ENCODE measurements at regions not wholly inside any gene's neighbourhood (a gene's known extent, or its start where the extent isn't known, plus 50 kb on each side); places are given as distances from the start of the nearest gene placed in this dataset.

GRCh38 chr10:32131388-32131787, 75.2 kb upstream of the KIF5B start:
- DNase-seq (ENCODE audit: insufficient read length): no peak
- FAIRE-seq: no peak
- TF ChIP-seq POLR2AphosphoS5 (IDR thresholded peaks at IDR 0.05; ENCODE audit: low read depth, low read length) (no peak), POLR2A (IDR thresholded peaks at IDR 0.05; ENCODE audit: low read depth, low read length) (no peak), TAF1 (IDR thresholded peaks at IDR 0.05; ENCODE audit: borderline replicate concordance, low read depth, low read length) (no peak)

DNA sequence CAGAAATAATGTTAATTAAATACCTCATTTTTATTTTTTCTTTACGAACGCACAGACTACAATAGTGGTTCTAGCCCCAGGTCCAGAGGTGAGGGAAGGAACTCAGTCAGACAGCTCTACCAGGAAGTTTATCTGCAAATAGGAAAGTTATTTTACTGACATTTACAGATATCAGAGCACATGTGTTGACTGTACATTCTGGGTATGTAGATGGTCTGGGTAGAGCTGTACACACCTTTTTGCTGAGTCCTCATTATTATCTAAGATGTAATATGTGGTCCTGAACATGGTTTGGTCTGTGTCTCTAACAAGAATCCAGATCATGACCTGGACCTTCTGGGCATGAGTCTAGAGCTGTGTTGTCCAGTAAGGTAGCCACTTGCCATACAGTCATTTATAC, 74.6 kb upstream of the KIF5B start:
- FAIRE-seq: no peak
- DNase-seq (ENCODE audit: insufficient read length): no peak
- TF ChIP-seq TAF1 (IDR thresholded peaks at IDR 0.05; ENCODE audit: borderline replicate concordance, low read depth, low read length) (no peak), POLR2AphosphoS5 (IDR thresholded peaks at IDR 0.05; ENCODE audit: low read depth, low read length) (no peak), POLR2A (IDR thresholded peaks at IDR 0.05; ENCODE audit: low read depth, low read length) (no peak)

DNA sequence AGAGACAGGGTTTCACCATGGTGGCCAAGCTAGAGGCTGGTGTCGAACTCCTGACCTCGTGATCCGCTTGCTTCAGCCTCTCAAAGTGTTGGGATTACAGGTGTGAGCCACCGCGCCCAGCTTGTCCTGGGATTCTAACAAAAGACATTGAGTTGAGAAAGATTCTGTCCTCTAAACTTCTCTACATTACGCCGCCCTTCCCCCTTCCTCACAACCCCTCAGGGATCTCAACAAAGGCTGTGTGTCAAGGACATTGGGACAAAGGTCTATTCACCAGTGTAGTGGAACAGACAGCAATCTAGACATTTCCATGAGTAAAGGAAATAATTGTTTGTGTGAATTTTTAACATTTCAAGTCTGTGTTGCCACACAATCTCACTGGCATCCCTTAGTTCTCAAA, 68.8 kb upstream of the KIF5B start:
- TF ChIP-seq POLR2AphosphoS5 (IDR thresholded peaks at IDR 0.05; ENCODE audit: low read depth, low read length): no peak
- no peak for TF ChIP-seq POLR2A (IDR thresholded peaks at IDR 0.05; ENCODE audit: low read depth, low read length)
- TF ChIP-seq TAF1 (IDR thresholded peaks at IDR 0.05; ENCODE audit: borderline replicate concordance, low read depth, low read length): no peak
- no peak for DNase-seq (ENCODE audit: insufficient read length)
- no peak for FAIRE-seq

GRCh38 chr10:32123021-32123420, 66.8 kb upstream of the KIF5B start:
- TF ChIP-seq POLR2A (IDR thresholded peaks at IDR 0.05; ENCODE audit: low read depth, low read length): no peak
- no peak for TF ChIP-seq TAF1 (IDR thresholded peaks at IDR 0.05; ENCODE audit: borderline replicate concordance, low read depth, low read length)
- TF ChIP-seq POLR2AphosphoS5 (IDR thresholded peaks at IDR 0.05; ENCODE audit: low read depth, low read length): no peak
- FAIRE-seq (no peak), DNase-seq (ENCODE audit: insufficient read length) (no peak)

DNA sequence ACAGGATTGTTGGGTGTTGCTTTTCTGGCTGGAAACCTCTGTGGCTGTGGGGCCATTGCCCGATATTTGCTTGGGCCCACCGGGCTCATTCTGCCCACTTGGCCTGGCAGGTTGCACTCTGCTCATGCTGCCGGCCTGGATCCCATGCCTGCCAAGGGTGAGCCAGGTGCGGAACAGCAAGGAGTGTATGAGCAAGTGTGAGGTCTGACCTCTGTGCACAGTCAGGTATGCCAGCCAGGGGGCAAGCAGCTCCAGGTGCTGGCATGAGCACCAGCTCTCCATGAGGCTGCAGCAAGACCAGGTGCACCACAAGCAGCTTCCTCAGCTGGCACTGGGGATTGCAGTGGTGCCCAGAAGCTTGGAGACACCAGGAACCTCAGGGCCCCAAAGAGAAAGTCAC, 65.4 kb upstream of the KIF5B start:
- no peak for FAIRE-seq
- TF ChIP-seq POLR2AphosphoS5 (IDR thresholded peaks at IDR 0.05; ENCODE audit: low read depth, low read length) (no peak), POLR2A (IDR thresholded peaks at IDR 0.05; ENCODE audit: low read depth, low read length) (no peak), TAF1 (IDR thresholded peaks at IDR 0.05; ENCODE audit: borderline replicate concordance, low read depth, low read length) (no peak)
- no peak for DNase-seq (ENCODE audit: insufficient read length)

GRCh38 chr10:32120147-32120546, 63.9 kb upstream of the KIF5B start:
- TF ChIP-seq TAF1 (IDR thresholded peaks at IDR 0.05; ENCODE audit: borderline replicate concordance, low read depth, low read length) (no peak), POLR2AphosphoS5 (IDR thresholded peaks at IDR 0.05; ENCODE audit: low read depth, low read length) (no peak), POLR2A (IDR thresholded peaks at IDR 0.05; ENCODE audit: low read depth, low read length) (no peak)
- FAIRE-seq (no peak), DNase-seq (ENCODE audit: insufficient read length) (no peak)

DNA sequence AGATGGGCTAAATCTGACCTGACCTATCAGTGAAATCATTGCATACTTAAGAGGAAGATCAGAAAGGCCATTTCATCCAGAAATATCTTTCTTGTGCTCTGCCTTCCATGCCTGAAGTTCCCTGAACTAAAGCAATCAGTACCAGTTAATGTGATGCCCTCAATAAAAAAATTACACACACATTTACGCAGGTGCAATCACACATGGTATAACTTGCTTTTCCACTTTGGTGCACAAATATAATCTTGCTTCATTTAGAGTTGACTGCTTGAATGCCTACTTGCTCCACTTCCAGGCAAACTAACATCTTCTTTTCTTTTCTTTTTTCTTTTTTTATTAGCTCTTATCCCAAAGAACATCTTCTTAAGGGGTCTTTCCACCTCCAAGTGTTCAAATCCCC, 58.3 kb upstream of the KIF5B start:
- no peak for FAIRE-seq
- no peak for TF ChIP-seq POLR2A (IDR thresholded peaks at IDR 0.05; ENCODE audit: low read depth, low read length)
- TF ChIP-seq TAF1 (IDR thresholded peaks at IDR 0.05; ENCODE audit: borderline replicate concordance, low read depth, low read length): no peak
- no peak for TF ChIP-seq POLR2AphosphoS5 (IDR thresholded peaks at IDR 0.05; ENCODE audit: low read depth, low read length)
- no peak for DNase-seq (ENCODE audit: insufficient read length)

- TF ChIP-seq POLR2A (IDR thresholded peaks at IDR 0.05; ENCODE audit: low read depth, low read length) (no peak), TAF1 (IDR thresholded peaks at IDR 0.05; ENCODE audit: borderline replicate concordance, low read depth, low read length) (no peak), POLR2AphosphoS5 (IDR thresholded peaks at IDR 0.05; ENCODE audit: low read depth, low read length) (no peak)
- no peak for FAIRE-seq
- no peak for DNase-seq (ENCODE audit: insufficient read length)
Measured at GRCh38 chr10:32112055-32112454, 55.8 kb upstream of the KIF5B start.

DNA sequence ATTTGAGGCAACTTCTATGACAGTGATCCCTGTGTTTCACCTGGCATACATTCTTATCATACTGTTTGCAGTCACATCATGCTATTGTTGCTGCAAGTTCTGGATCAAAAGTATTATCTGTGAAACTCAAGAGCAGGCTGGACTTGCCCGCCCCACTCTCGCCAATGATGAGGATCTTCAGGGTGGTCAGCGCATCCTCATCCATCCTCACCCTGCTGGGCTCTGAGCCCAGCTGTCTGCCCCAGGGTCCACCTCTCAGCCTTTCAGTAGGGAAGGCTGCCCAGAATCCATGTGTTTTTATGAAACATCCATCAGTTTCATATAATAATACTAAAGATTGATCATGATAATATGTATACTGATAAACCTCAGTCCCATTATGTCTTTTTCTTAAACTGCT, 55.4 kb upstream of the KIF5B start:
- no peak for DNase-seq (ENCODE audit: insufficient read length)
- no peak for FAIRE-seq
- TF ChIP-seq POLR2A (IDR thresholded peaks at IDR 0.05; ENCODE audit: low read depth, low read length) (no peak), POLR2AphosphoS5 (IDR thresholded peaks at IDR 0.05; ENCODE audit: low read depth, low read length) (no peak), TAF1 (IDR thresholded peaks at IDR 0.05; ENCODE audit: borderline replicate concordance, low read depth, low read length) (no peak)

GRCh38 chr10:32110790-32111189, 54.6 kb upstream of the KIF5B start:
- TF ChIP-seq TAF1 (IDR thresholded peaks at IDR 0.05; ENCODE audit: borderline replicate concordance, low read depth, low read length) (no peak), POLR2A (IDR thresholded peaks at IDR 0.05; ENCODE audit: low read depth, low read length) (no peak), POLR2AphosphoS5 (IDR thresholded peaks at IDR 0.05; ENCODE audit: low read depth, low read length) (no peak)
- no peak for DNase-seq (ENCODE audit: insufficient read length)
- no peak for FAIRE-seq

DNA sequence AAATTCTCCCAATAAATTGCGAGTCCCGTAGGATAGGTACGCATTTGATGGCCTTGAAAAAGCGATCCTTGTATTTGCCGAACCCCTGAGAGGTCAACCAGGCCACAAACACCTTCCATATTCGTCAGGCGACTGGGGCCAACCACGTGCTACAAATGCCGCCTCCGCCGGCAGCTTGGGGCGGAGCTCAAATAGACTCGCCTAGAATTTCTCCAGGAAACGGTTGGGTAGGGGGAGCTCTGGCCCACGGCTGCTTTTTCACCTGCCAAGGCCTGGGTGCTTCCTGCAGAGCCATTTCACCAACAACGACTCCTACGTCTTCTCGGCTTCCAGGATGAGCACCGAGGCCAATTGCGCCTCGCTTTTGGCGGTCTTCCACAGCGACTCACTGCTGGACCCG, 53.4 kb upstream of the KIF5B start:
- TF ChIP-seq TAF1 (IDR thresholded peaks at IDR 0.05; ENCODE audit: borderline replicate concordance, low read depth, low read length) (no peak), POLR2AphosphoS5 (IDR thresholded peaks at IDR 0.05; ENCODE audit: low read depth, low read length) (no peak), POLR2A (IDR thresholded peaks at IDR 0.05; ENCODE audit: low read depth, low read length) (no peak)
- FAIRE-seq (no peak), DNase-seq (ENCODE audit: insufficient read length) (no peak)
